ENCODE measurements at regions not wholly inside any gene's neighbourhood (a gene's known extent, or its start where the extent isn't known, plus 50 kb on each side); places are given as distances from the start of the nearest gene placed in this dataset.

- TF ChIP-seq POLR2A (IDR thresholded peaks at IDR 0.05), result no peak
- TF ChIP-seq CTCF (IDR thresholded peaks at IDR 0.05 in 8 of 11, conservative IDR thresholded peaks at IDR 0.05 in 3 of 11), result no peak
- no peak for TF ChIP-seq POLR2AphosphoS5 (IDR thresholded peaks at IDR 0.05)
Observed at GRCh38 chr15:62722237-62722636, 320.3 kb upstream of the TPM1 start.
